Adrenal gland (tissue), 9 donors: ENCODE measurements at regions not wholly inside any gene's neighbourhood (a gene's known extent, or its start where the extent isn't known, plus 50 kb on each side); places are given as distances from the start of the nearest gene placed in this dataset.

ENCODE experiments used
- DNase-seq, 7 donors: peaks; one replicate each; pipeline ENCODE4 v3.0.0-alpha.2; 2019 to 2020
- H3K27ac ChIP-seq, 5 donors: fragments of 200-600 bp; sonication (generic) in 4 of 5; 1 replicate in 3 of 5; 2 replicates in 2 of 5; pipeline versions ENCODE4 v1.5.1 to v1.8.0; 2016 to 2020; ENCODE audit warnings: mild to moderate bottlenecking in 1 of 5
- H3K27me3 ChIP-seq: fragments of 200-600 bp; 2 replicates; pipeline ENCODE4 v1.8.0; 2021
- H3K36me3 ChIP-seq, 2 donors: fragments of 200-600 bp; replicated peaks in 1 of 2; 1 replicate in 1 of 2; 2 replicates in 1 of 2; pipeline versions ENCODE4 v1.5.1 to v1.8.0; 2018 to 2022
- H3K4me1 ChIP-seq, 2 donors: fragments of 200-600 bp; replicated peaks in 1 of 2; 1 replicate in 1 of 2; 2 replicates in 1 of 2; pipeline versions ENCODE4 v1.5.1 to v1.8.0; 2018 to 2021
- H3K4me3 ChIP-seq, 4 donors: fragments of 200-600 bp; sonication (generic) in 3 of 4; one replicate each; pipeline ENCODE4 v1.5.1; 2016 to 2018
- H3K9me3 ChIP-seq, 3 donors: fragments of 200-600 bp; sonication (generic) in 1 of 3; replicated peaks in 1 of 3; 1 replicate in 2 of 3; 2 replicates in 1 of 3; pipeline versions ENCODE4 v1.5.1 to v1.8.0; 2016 to 2021
- POLR2A ChIP-seq, 2 donors: fragments of 450-650 bp; IDR thresholded peaks; one replicate each; pipeline ENCODE4 v1.6.1; 2017; ENCODE audit warnings: antibody characterized with exemption in 2 of 2, mild to moderate bottlenecking in 2 of 2, moderate library complexity in 1 of 2
- WGBS, 4 donors: extraction: QIAGEN DNeasy Blood & Tissue Kit in 2 of 4; methylation state at CpG; one replicate each; pipeline versions ENCODE4 v1.1.5 to v1.1.7; 2013 to 2017; 5-methylcytosine and 5-hydroxymethylcytosine counted together
- intact Hi-C, 2 donors: fragments of 100-400 bp; cut with DNase I; formaldehyde crosslinking; loops; one replicate each; pipeline versions ENCODE4 v1.14.1 to v1.15.0; 2022 to 2023
- TF ChIP-seq, protein P1 (sequence below), 6 experiments: fragments of 450-650 bp in 4 of 6; fragments of 200-600 bp in 2 of 6; sonication (generic) in 1 of 6; IDR thresholded peaks; 1 replicate in 5 of 6; 2 replicates in 1 of 6; pipeline versions ENCODE4 v1.5.1 to v1.8.0; 2016 to 2021; ENCODE audit warnings: antibody characterized with exemption in 6 of 6, mild to moderate bottlenecking in 2 of 6, moderate library complexity in 1 of 6
- donor health status: healthy with polysubstance abuse.
- donor health status: Bipolar disorder and iron deficiency.
- donor health status: DM: yes; HTN: yes; CAD: no.
- donor health status: DM: no; HTN: no; CAD: no.
- donor health status: DM: no; HTN: no; CAD: no.

- no peaks in the 10 kb centered on the region for H3K9me3 ChIP-seq
- no peaks in the 10 kb centered on the region for H3K4me1 ChIP-seq
- H3K36me3 ChIP-seq = no peaks in the 10 kb centered on the region
- no peak overlapping the region for H3K27ac ChIP-seq
- 56 to 78% (median 71%) methylated on average over 1 of the region's 1 CpG for WGBS, 4 donors
- H3K4me3 ChIP-seq = no peak overlapping the region
- DNase-seq = no peak
- no peak for TF ChIP-seq POLR2A (IDR thresholded peaks at IDR 0.05)
- TF ChIP-seq, protein P1, sequence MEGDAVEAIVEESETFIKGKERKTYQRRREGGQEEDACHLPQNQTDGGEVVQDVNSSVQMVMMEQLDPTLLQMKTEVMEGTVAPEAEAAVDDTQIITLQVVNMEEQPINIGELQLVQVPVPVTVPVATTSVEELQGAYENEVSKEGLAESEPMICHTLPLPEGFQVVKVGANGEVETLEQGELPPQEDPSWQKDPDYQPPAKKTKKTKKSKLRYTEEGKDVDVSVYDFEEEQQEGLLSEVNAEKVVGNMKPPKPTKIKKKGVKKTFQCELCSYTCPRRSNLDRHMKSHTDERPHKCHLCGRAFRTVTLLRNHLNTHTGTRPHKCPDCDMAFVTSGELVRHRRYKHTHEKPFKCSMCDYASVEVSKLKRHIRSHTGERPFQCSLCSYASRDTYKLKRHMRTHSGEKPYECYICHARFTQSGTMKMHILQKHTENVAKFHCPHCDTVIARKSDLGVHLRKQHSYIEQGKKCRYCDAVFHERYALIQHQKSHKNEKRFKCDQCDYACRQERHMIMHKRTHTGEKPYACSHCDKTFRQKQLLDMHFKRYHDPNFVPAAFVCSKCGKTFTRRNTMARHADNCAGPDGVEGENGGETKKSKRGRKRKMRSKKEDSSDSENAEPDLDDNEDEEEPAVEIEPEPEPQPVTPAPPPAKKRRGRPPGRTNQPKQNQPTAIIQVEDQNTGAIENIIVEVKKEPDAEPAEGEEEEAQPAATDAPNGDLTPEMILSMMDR (IDR thresholded peaks at IDR 0.05) = no peak
- H3K27me3 ChIP-seq = no peaks in the 10 kb centered on the region
- intact Hi-C loops = no loop called here
Observed at GRCh38 chr7:39891894-39892293, 58.2 kb upstream of the CDK13 start.

DNA sequence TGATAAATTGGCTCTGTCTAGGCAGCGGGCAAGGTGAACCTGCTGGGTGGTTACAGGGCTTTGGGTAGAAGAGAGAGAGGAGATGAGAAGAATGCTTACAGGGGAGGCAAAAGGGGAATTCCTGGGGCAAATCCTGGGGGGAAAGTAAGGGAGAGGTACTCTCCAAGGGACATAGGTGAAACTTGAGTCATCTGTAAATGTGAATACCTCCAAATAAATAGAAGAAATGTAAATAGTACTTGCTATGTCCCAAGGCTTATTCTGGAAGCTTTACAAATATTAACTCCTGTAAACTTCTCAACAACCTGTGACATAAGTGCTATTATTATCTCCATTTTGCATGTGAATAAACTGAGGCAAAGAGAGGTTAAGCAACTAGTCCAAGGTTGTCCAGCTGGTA lies 57.7 kb upstream of the CDK13 start:
- no peaks in the 10 kb centered on the region for H3K9me3 ChIP-seq
- H3K36me3 ChIP-seq = no peaks in the 10 kb centered on the region
- intact Hi-C loops = no loop called here
- WGBS, 4 donors = 71 to 94% (median 89%) methylated on average over 1 of the region's 1 CpG
- H3K4me1 ChIP-seq = no peaks in the 10 kb centered on the region
- DNase-seq = no peak
- H3K27ac ChIP-seq = no peak overlapping the region
- TF ChIP-seq, protein P1 (IDR thresholded peaks at IDR 0.05) = no peak
- no peak for TF ChIP-seq POLR2A (IDR thresholded peaks at IDR 0.05)
- no peaks in the 10 kb centered on the region for H3K27me3 ChIP-seq
- no peak overlapping the region for H3K4me3 ChIP-seq

- intact Hi-C loops = loop anchor here (5.0 kb wide), 1 partner anchor 157 kb away; no protein-coding TSS in a partner anchor
- no peaks in the 10 kb centered on the region for H3K27me3 ChIP-seq
- H3K36me3 ChIP-seq = no peaks in the 10 kb centered on the region
- H3K4me3 ChIP-seq = no peak overlapping the region
- no peaks in the 10 kb centered on the region for H3K4me1 ChIP-seq
- 43 to 56% (median 46%) methylated on average over 2 of the region's 2 CpGs for WGBS, 4 donors
- H3K9me3 ChIP-seq = no peaks in the 10 kb centered on the region
- TF ChIP-seq, protein P1 (IDR thresholded peaks at IDR 0.05) = no peak
- TF ChIP-seq POLR2A (IDR thresholded peaks at IDR 0.05) = no peak
- no peak for DNase-seq
- H3K27ac ChIP-seq = no peak overlapping the region
Observed at GRCh38 chr7:39894904-39895303, 55.2 kb upstream of the CDK13 start.

DNA sequence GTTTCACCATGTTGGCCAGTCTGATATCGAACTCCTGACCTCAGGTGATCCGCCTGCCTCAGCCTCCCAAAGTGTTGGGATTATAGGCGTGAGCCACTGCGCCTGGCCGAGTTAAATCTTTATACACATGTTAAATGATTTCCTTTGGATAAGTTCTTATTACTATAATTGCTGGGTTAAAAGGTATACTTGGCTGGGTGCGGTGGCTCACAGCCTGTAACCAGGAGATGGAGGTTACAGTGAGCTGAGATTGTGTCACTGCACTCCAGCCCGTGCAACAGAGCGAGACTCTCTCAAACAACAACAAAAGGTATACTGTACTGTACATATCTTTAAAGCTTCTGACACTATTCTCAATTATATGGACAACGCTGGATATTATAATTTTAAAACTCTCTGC lies 53.2 kb upstream of the CDK13 start:
- Histone ChIP-seq H3K27ac (no peak overlapping the region), H3K9me3 (no peaks in the 10 kb centered on the region), H3K4me3 (no peak overlapping the region), H3K36me3 (no peaks in the 10 kb centered on the region), H3K4me1 (no peaks in the 10 kb centered on the region), H3K27me3 (no peaks in the 10 kb centered on the region)
- DNase-seq = no peak
- intact Hi-C loops = loop anchor here (5.0 kb wide), 1 partner anchor 155 kb away; no protein-coding TSS in a partner anchor
- TF ChIP-seq POLR2A (IDR thresholded peaks at IDR 0.05) = no peak
- TF ChIP-seq, protein P1 (IDR thresholded peaks at IDR 0.05) = no peak
- 82 to 83% (median 83%) methylated on average over 9 of the region's 9 CpGs for WGBS, 4 donors
